Neural cell (in vitro differentiated cells): ENCODE measurements at regions not wholly inside any gene's neighbourhood (a gene's known extent, or its start where the extent isn't known, plus 50 kb on each side); places are given as distances from the start of the nearest gene placed in this dataset.

ENCODE experiments used
- H2AFZ ChIP-seq: fragments of 200-600, 300-800 bp; sonication (generic), shearing (Covaris generic); 2 replicates; pipeline ENCODE4 v1.6.0; 2014; ENCODE audit warnings: low read depth, mild to moderate bottlenecking, antibody characterized with exemption, low read length, moderate library complexity
- H3F3A ChIP-seq: fragments of 200-600 bp; shearing (Covaris generic); 2 replicates; pipeline ENCODE4 v1.6.1; 2016; ENCODE audit warnings: mild to moderate bottlenecking, moderate library complexity, mixed read lengths, antibody characterized with exemption, low read length; ENCODE audit not compliant: insufficient read depth, poor library complexity, severe bottlenecking
- H3K27ac ChIP-seq: fragments of 200-600, 300-800 bp; sonication (generic), shearing (Covaris generic); 2 replicates; pipeline ENCODE4 v1.5.1; 2014; ENCODE audit warnings: mild to moderate bottlenecking, low read length, moderate library complexity
- H3K27me3 ChIP-seq: fragments of 300-800, 200-600 bp; sonication (generic), shearing (Covaris generic); 2 replicates; pipeline ENCODE4 v1.6.0; 2014; ENCODE audit warnings: mild to moderate bottlenecking, low read depth, low read length, moderate library complexity; ENCODE audit not compliant: insufficient read depth
- H3K36me3 ChIP-seq: fragments of 300-800, 200-600 bp; sonication (generic), shearing (Covaris generic); 2 replicates; pipeline ENCODE4 v1.5.1; 2014; ENCODE audit warnings: mild to moderate bottlenecking, antibody characterized with exemption, low read length, moderate library complexity; ENCODE audit not compliant: insufficient read depth
- H3K4me2 ChIP-seq: fragments of 300-800, 200-600 bp; sonication (generic), shearing (Covaris generic); 2 replicates; pipeline ENCODE4 v1.6.0; 2014; ENCODE audit warnings: mild to moderate bottlenecking, low read length
- H3K4me3 ChIP-seq: fragments of 300-800, 200-600 bp; sonication (generic), shearing (Covaris generic); 2 replicates; pipeline ENCODE4 v1.5.1; 2014; ENCODE audit warnings: mild to moderate bottlenecking, low read length, moderate library complexity
- H3K79me2 ChIP-seq: fragments of 200-600 bp; shearing (Covaris generic); replicated peaks from 2 replicates; pipeline ENCODE4 v1.6.0; 2014; ENCODE audit warnings: mild to moderate bottlenecking, low read length, moderate library complexity; ENCODE audit not compliant: insufficient read depth
- H3K9ac ChIP-seq: fragments of 300-800, 200-600 bp; sonication (generic), shearing (Covaris generic); 2 replicates; pipeline ENCODE4 v1.6.1; 2016; ENCODE audit warnings: mild to moderate bottlenecking, low read length, mixed read lengths
- H3K9me2 ChIP-seq: fragments of 200-600 bp; shearing (Covaris generic); 2 replicates; pipeline ENCODE4 v1.6.1; 2016; ENCODE audit warnings: mild to moderate bottlenecking, low read length, mixed read lengths; ENCODE audit not compliant: insufficient read depth
- H3K9me3 ChIP-seq: fragments of 200-600, 300-800 bp; sonication (generic), shearing (Covaris generic); 2 replicates; pipeline ENCODE4 v1.6.1; 2016; ENCODE audit warnings: mild to moderate bottlenecking, mixed run types, low read length, moderate library complexity, mixed read lengths
- H4K20me1 ChIP-seq: fragments of 200-600 bp; shearing (Covaris generic); 2 replicates; pipeline ENCODE4 v1.6.1; 2016; ENCODE audit warnings: mild to moderate bottlenecking, mixed run types; ENCODE audit not compliant: insufficient read depth
- EP300 ChIP-seq: fragments of 450-650 bp; conservative IDR thresholded peaks from 2 replicates; pipeline ENCODE4 v1.6.1; 2014; ENCODE audit warnings: antibody characterized with exemption, mild to moderate bottlenecking, moderate library complexity; ENCODE audit not compliant: poor library complexity, severe bottlenecking
- EZH2 ChIP-seq: fragments of 200-600, 300-800 bp; shearing (Covaris generic), sonication (generic); IDR thresholded peaks from 2 replicates; pipeline ENCODE4 v1.6.1; 2014; ENCODE audit warnings: antibody characterized with exemption, low read length, borderline replicate concordance, mild to moderate bottlenecking; ENCODE audit not compliant: insufficient read depth, poor library complexity, severe bottlenecking
- MXI1 ChIP-seq: fragments of 450-650 bp; conservative IDR thresholded peaks from 2 replicates; pipeline ENCODE4 v1.6.1; 2014; ENCODE audit warnings: antibody characterized with exemption, mild to moderate bottlenecking; ENCODE audit not compliant: poor library complexity, severe bottlenecking
- POLR2AphosphoS5 ChIP-seq: IDR thresholded peaks from 2 replicates; pipeline ENCODE4 v1.6.1; 2012
- RAD21 ChIP-seq: fragments of 450-650 bp; conservative IDR thresholded peaks from 2 replicates; pipeline ENCODE4 v1.6.1; 2014; ENCODE audit warnings: antibody characterized with exemption, mild to moderate bottlenecking, moderate library complexity
- SMC3 ChIP-seq: fragments of 450-650 bp; conservative IDR thresholded peaks from 2 replicates; pipeline ENCODE4 v1.6.1; 2014; ENCODE audit warnings: antibody characterized with exemption, mild to moderate bottlenecking, moderate library complexity; ENCODE audit not compliant: poor library complexity
- TAF1 ChIP-seq: IDR thresholded peaks from 2 replicates; pipeline ENCODE4 v1.6.1; 2012; ENCODE audit warnings: low read depth
- TF ChIP-seq, protein P1 (sequence below): fragments of 450-650 bp; IDR thresholded peaks from 2 replicates; pipeline ENCODE4 v1.5.1; 2014; ENCODE audit warnings: antibody characterized with exemption, mild to moderate bottlenecking, moderate library complexity; ENCODE audit not compliant: poor library complexity, severe bottlenecking
- TF ChIP-seq, protein P2 (sequence below): IDR thresholded peaks from 2 replicates; pipeline ENCODE4 v1.6.1; 2012; ENCODE audit warnings: borderline replicate concordance

DNA sequence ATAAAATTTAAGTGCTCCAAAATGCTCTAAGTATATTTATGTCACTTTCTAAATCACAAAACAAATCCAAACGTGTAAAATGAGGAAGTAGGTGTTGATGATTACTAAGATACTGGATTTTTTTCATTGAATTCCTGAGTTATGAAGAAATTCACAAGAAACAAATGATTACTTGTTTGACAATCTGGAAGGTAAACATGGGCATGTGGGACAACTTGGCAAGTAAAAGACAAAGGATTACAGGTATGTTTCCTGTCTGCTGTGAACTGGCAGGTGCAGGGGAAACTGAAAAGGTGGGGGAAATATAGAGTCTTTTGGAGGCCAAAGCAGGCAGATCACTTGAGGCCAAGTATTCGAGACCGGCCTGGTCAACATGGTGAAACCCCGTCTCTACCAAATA, 252.7 kb upstream of the AZI2 start:
- Histone ChIP-seq H3K9ac (no peak overlapping the region), H3F3A (no peaks in the 10 kb centered on the region), H3K27me3 (no peaks in the 10 kb centered on the region), H4K20me1 (no peaks in the 10 kb centered on the region), H3K79me2 (no peaks in the 10 kb centered on the region), H3K4me2 (no peak overlapping the region), H3K27ac (no peak overlapping the region), H2AFZ (no peak overlapping the region), H3K9me3 (no peaks in the 10 kb centered on the region), H3K9me2 (no peaks in the 10 kb centered on the region), H3K4me3 (no peak overlapping the region), H3K36me3 (no peaks in the 10 kb centered on the region)
- TF ChIP-seq, protein P1, sequence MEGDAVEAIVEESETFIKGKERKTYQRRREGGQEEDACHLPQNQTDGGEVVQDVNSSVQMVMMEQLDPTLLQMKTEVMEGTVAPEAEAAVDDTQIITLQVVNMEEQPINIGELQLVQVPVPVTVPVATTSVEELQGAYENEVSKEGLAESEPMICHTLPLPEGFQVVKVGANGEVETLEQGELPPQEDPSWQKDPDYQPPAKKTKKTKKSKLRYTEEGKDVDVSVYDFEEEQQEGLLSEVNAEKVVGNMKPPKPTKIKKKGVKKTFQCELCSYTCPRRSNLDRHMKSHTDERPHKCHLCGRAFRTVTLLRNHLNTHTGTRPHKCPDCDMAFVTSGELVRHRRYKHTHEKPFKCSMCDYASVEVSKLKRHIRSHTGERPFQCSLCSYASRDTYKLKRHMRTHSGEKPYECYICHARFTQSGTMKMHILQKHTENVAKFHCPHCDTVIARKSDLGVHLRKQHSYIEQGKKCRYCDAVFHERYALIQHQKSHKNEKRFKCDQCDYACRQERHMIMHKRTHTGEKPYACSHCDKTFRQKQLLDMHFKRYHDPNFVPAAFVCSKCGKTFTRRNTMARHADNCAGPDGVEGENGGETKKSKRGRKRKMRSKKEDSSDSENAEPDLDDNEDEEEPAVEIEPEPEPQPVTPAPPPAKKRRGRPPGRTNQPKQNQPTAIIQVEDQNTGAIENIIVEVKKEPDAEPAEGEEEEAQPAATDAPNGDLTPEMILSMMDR, result no peak
- TF ChIP-seq, protein P2, sequence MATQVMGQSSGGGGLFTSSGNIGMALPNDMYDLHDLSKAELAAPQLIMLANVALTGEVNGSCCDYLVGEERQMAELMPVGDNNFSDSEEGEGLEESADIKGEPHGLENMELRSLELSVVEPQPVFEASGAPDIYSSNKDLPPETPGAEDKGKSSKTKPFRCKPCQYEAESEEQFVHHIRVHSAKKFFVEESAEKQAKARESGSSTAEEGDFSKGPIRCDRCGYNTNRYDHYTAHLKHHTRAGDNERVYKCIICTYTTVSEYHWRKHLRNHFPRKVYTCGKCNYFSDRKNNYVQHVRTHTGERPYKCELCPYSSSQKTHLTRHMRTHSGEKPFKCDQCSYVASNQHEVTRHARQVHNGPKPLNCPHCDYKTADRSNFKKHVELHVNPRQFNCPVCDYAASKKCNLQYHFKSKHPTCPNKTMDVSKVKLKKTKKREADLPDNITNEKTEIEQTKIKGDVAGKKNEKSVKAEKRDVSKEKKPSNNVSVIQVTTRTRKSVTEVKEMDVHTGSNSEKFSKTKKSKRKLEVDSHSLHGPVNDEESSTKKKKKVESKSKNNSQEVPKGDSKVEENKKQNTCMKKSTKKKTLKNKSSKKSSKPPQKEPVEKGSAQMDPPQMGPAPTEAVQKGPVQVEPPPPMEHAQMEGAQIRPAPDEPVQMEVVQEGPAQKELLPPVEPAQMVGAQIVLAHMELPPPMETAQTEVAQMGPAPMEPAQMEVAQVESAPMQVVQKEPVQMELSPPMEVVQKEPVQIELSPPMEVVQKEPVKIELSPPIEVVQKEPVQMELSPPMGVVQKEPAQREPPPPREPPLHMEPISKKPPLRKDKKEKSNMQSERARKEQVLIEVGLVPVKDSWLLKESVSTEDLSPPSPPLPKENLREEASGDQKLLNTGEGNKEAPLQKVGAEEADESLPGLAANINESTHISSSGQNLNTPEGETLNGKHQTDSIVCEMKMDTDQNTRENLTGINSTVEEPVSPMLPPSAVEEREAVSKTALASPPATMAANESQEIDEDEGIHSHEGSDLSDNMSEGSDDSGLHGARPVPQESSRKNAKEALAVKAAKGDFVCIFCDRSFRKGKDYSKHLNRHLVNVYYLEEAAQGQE, result no peak
- no peak for TF ChIP-seq EZH2
- no peak for TF ChIP-seq SMC3
- TF ChIP-seq EP300, result no peak
- TF ChIP-seq RAD21, result no peak

DNA sequence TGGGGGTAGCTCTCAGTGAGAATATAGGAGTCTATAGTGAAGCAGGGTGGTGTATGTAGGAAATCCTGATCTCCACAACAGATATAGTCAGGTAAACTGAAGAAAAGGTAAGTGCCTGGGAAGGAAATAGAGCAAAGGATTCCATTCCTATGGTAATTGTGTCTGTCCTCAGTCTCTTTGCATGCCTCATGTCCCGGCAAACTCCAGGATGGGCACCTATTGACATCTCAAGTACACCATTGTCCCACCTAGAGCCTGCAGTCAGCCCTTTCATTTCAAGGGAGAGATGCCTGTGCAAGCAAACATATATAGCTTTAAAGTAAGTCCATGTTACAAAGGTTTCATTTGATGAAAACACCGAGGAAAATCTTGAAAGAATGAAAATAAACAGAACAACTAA, 257.7 kb upstream of the AZI2 start:
- Histone ChIP-seq H3K4me3 (no peak overlapping the region), H3K27me3 (no peaks in the 10 kb centered on the region), H3K27ac (no peak overlapping the region), H3K4me2 (no peak overlapping the region), H3K9ac (no peak overlapping the region), H2AFZ (no peak overlapping the region), H3K9me3 (no peaks in the 10 kb centered on the region), H4K20me1 (no peaks in the 10 kb centered on the region), H3K9me2 (no peaks in the 10 kb centered on the region), H3K79me2 (no peaks in the 10 kb centered on the region), H3K36me3 (no peaks in the 10 kb centered on the region), H3F3A (no peaks in the 10 kb centered on the region)
- TF ChIP-seq, protein P2, result no peak
- TF ChIP-seq SMC3 (no peak), EP300 (no peak), POLR2AphosphoS5 (no peak), RAD21 (no peak), TAF1 (no peak), MXI1 (no peak), EZH2 (no peak)
- TF ChIP-seq, protein P1, result no peak
